Right cardiac atrium (tissue), 5 donors: ENCODE measurements at regions not wholly inside any gene's neighbourhood (a gene's known extent, or its start where the extent isn't known, plus 50 kb on each side); places are given as distances from the start of the nearest gene placed in this dataset.

Experiments
- ATAC-seq, 2 donors: fragments of 200-7000 bp; cut with Tn5 transposase; one replicate each; pipeline versions ENCODE4 v1.8.0 to v1.9.1; 2020; ENCODE audit warnings: moderate library complexity in 2 of 2, mild to moderate bottlenecking in 1 of 2
- DNase-seq, 3 donors: peaks; one replicate each; pipeline ENCODE4 v3.0.0-alpha.2; 2020
- H3K27ac ChIP-seq: one replicate; pipeline ENCODE4 v1.5.1; 2013; ENCODE audit warnings: mild to moderate bottlenecking, low read length, control low read depth, moderate library complexity
- H3K27me3 ChIP-seq: one replicate; pipeline ENCODE4 v1.6.1; 2013; ENCODE audit not compliant: control insufficient read depth, insufficient read depth
- H3K4me1 ChIP-seq: one replicate; pipeline ENCODE4 v1.6.1; 2013; ENCODE audit warnings: low read length; ENCODE audit not compliant: control insufficient read depth, insufficient read depth
- H3K4me3 ChIP-seq: one replicate; pipeline ENCODE4 v1.5.1; 2013; ENCODE audit warnings: low read length, control low read depth
- H3K9me3 ChIP-seq: one replicate; pipeline ENCODE4 v1.6.1; 2013; ENCODE audit warnings: low read length; ENCODE audit not compliant: control insufficient read depth
- WGBS: extraction: QIAGEN DNeasy Blood & Tissue Kit; methylation state at CpG from one replicate; pipeline ENCODE4 v1.1.7; 2013; 5-methylcytosine and 5-hydroxymethylcytosine counted together
- intact Hi-C, 4 donors: fragments of 100-400 bp; cut with DNase I; formaldehyde crosslinking; loops; one replicate each; pipeline versions ENCODE4 v1.11.0 to v1.14.0; 2022 to 2023
- donor health status: healthy with polysubstance abuse.
- donor health status: DM: no; HTN: yes; CAD: no.
- donor health status: DM: no; HTN: no; CAD: no.
- donor health status: DM: no; HTN: yes; CAD: no; lungs with severe emphysema.
- donor health status: DM: yes; HTN: yes; CAD: no.

GRCh38 chr2:22273853-22274252 lies 1111.1 kb upstream of the KLHL29 start:
- 64% methylated on average over 1 of the region's 1 CpG for WGBS

GRCh38 chr2:22274661-22275060 lies 1110.3 kb upstream of the KLHL29 start:
- intact Hi-C loops = no loop called here
- H3K4me1 ChIP-seq = no peaks in the 10 kb centered on the region
- H3K27me3 ChIP-seq = no peaks in the 10 kb centered on the region
- DNase-seq (no peak), ATAC-seq (no peak)
- H3K27ac ChIP-seq = no peak overlapping the region
- no peaks in the 10 kb centered on the region for H3K9me3 ChIP-seq
- 68% methylated on average over 3 of the region's 3 CpGs for WGBS
- H3K4me3 ChIP-seq = no peak overlapping the region

More at GRCh38 chr2:22273853-22274252, 1111.1 kb upstream of the KLHL29 start:
- H3K27ac ChIP-seq = no peak overlapping the region
- ATAC-seq (no peak), DNase-seq (no peak)
- intact Hi-C loops = no loop called here
- no peaks in the 10 kb centered on the region for H3K4me1 ChIP-seq
- no peak overlapping the region for H3K4me3 ChIP-seq
- H3K27me3 ChIP-seq = no peaks in the 10 kb centered on the region
- no peaks in the 10 kb centered on the region for H3K9me3 ChIP-seq

DNA sequence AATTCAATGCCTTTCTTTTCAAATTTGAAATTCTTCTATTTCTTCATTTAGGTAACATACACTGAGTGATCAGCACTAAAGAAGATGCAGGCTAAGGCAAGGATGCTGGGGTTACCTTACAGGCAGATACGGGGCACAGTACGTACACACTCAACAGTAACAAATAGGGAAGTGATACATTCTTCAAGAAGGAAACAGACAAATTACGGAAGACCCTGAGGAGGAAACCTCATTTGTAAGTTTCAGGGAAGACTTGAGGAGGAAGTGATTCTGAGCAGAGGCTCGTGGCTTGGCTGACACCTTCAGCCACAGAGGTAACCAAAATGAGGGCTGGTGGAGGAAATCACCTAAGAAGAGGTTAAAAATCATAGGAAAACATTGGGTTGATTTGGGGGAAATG lies 1108.3 kb upstream of the KLHL29 start:
- intact Hi-C loops = no loop called here
- 67% methylated on average over 4 of the region's 4 CpGs for WGBS
- Histone ChIP-seq H3K27ac (no peak overlapping the region), H3K4me1 (peaks cover 3% of the 10 kb centered on the region), H3K27me3 (no peaks in the 10 kb centered on the region), H3K9me3 (no peaks in the 10 kb centered on the region), H3K4me3 (no peak overlapping the region)
- DNase-seq = no peak
- no peak for ATAC-seq

- Histone ChIP-seq H3K27me3 (no peaks in the 10 kb centered on the region), H3K4me3 (no peak overlapping the region), H3K9me3 (no peaks in the 10 kb centered on the region), H3K4me1 (peaks cover 3% of the 10 kb centered on the region), H3K27ac (no peak overlapping the region)
- DNase-seq (no peak), ATAC-seq (no peak)
- intact Hi-C loops = no loop called here
Observed at GRCh38 chr2:22279541-22279940, 1105.4 kb upstream of the KLHL29 start.

DNA sequence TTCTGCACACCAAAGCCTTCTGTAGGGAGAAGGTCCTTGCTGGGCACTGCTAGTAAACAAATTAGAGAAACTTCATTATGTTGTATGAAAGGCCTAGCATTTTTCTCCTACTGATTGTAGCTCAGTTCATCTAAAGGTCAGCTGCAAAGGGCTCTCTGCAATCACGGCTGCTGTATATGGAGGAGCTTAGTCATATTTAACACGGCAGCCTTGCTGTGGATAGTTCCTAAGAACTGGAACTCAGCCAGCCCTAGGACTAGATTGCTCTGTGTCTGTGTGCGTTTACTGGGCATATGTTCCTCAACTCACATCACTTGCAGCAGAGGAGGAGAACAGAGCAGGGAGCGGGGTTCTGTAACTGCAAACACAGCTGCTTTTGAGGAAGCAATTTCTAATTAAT lies 1103.9 kb upstream of the KLHL29 start:
- WGBS = 25% methylated on average over 4 of the region's 4 CpGs
- Histone ChIP-seq H3K27me3 (no peaks in the 10 kb centered on the region), H3K4me1 (peaks cover 3% of the 10 kb centered on the region), H3K4me3 (no peak overlapping the region), H3K27ac (no peak overlapping the region), H3K9me3 (no peaks in the 10 kb centered on the region)
- ATAC-seq (peak; percentile 80 to 89), DNase-seq (no peak)
- intact Hi-C loops = no loop called here

DNA sequence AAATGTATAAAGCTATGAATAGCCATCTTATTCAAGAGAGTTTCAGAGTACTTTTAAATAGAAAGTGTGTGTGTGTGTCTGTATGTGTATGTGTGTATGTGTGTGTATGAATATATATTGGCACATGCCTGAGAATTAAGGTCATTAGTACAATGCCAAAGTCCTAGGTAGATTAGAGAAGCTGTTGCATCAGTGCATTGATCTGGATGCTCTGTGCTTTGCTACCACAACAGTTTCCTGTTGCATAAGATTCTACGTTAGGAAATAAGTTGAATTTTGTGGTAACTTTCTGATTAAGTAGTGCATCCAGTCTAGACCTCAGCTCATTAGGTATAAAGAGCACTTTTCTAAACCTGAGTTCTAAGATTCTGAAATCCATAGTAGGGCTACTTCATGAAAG lies 1102.8 kb upstream of the KLHL29 start:
- intact Hi-C loops = no loop called here

GRCh38 chr2:22282916-22283315 lies 1102.1 kb upstream of the KLHL29 start:
- H3K27me3 ChIP-seq = no peaks in the 10 kb centered on the region
- no peaks in the 10 kb centered on the region for H3K9me3 ChIP-seq
- peak in 1 of 3 donors; percentile 10 for DNase-seq
- intact Hi-C loops = no loop called here
- H3K4me1 ChIP-seq = peaks cover 3% of the 10 kb centered on the region
- no peak overlapping the region for H3K4me3 ChIP-seq
- ATAC-seq = peak; percentile 57 to 64
- 59% methylated on average over 6 of the region's 6 CpGs for WGBS
- H3K27ac ChIP-seq = no peak overlapping the region

More for the DNA sequence above, 1102.8 kb upstream of the KLHL29 start:
- H3K4me3 ChIP-seq = no peak overlapping the region
- ATAC-seq = no peak
- no peak for DNase-seq
- H3K27ac ChIP-seq = no peak overlapping the region
- H3K4me1 ChIP-seq = peaks cover 3% of the 10 kb centered on the region
- WGBS = 48% methylated on average over 1 of the region's 1 CpG
- no peaks in the 10 kb centered on the region for H3K9me3 ChIP-seq
- no peaks in the 10 kb centered on the region for H3K27me3 ChIP-seq

DNA sequence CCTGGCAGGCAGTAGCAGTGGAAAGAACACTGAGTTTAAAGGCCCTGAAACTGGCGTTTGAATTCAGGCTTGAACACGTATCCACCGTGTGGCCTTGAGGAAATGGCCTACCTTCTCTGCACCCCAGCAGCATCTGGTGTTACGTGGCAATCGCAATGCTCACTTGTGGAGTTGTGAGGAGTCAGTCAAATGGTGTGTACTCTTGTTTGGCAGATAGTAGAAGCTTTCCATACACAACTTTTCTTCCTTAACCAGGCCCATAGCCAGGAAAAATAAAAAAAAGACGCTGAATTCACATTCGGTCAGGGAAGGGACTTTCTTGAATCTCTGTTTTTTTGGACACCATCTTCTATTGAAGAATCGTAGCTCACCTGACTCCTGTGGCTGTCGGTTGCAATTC lies 1101.5 kb upstream of the KLHL29 start:
- intact Hi-C loops = no loop called here
- 74% methylated on average over 9 of the region's 9 CpGs for WGBS
- H3K27ac ChIP-seq = no peak overlapping the region

DNA sequence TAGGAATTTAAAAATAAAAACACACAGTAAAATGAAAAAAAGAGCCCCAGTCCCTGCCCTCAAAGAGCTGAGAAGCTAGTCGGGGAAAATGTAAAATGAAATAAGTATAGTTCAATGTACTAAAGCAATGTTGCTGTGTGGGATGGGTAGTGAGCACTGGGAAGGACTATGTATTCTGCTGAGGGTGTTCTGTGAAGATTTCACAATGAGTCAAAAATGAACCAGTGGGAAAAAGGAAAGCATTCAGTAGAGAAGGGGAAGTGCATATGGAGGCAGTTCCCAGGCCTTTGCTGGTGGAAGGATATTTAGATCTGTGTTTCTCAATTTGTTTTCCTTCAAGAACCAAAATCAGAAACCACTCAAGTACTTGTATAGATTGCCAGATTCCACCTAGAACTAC lies 1094.7 kb upstream of the KLHL29 start:
- 87% methylated on average over 1 of the region's 1 CpG for WGBS
- Histone ChIP-seq H3K4me3 (no peak overlapping the region), H3K4me1 (no peaks in the 10 kb centered on the region), H3K27me3 (no peaks in the 10 kb centered on the region), H3K9me3 (no peaks in the 10 kb centered on the region), H3K27ac (no peak overlapping the region)
- intact Hi-C loops = no loop called here
- ATAC-seq (no peak), DNase-seq (no peak)

More for the DNA sequence above, 1101.5 kb upstream of the KLHL29 start:
- H3K27me3 ChIP-seq = no peaks in the 10 kb centered on the region
- DNase-seq = no peak
- H3K9me3 ChIP-seq = no peaks in the 10 kb centered on the region
- no peak for ATAC-seq
- H3K4me1 ChIP-seq = peaks cover 3% of the 10 kb centered on the region
- H3K4me3 ChIP-seq = no peak overlapping the region

DNA sequence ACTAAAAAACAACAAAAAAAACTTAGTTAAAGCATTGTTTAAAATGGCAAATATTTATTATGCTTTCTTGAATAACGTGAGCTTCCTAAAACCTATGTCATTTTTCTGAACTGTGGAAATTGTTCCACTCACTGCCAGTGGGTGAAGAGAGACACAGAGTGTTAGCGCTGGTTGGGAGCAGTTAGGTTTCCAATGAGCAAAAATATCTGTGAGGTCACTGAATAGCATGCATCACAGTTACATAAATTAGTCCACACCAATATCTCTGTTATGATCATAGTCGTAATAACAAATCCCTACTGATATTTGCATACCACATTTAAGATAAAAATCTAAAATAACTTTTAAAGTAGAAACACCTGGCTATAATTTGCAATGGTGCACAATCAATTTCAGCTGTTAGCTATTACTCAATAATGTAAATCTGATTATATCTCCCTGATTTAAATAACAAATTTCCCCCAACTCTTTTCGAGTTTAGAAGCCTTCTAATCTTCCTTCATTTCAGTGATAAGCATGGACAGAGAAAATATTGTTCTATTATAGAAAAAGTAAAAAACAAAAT lies 1094.0 kb upstream of the KLHL29 start:
- DNase-seq = no peak
- WGBS = 76% methylated on average over 4 of the region's 4 CpGs
- Histone ChIP-seq H3K4me3 (no peak overlapping the region), H3K9me3 (no peaks in the 10 kb centered on the region), H3K27ac (no peak overlapping the region), H3K4me1 (no peaks in the 10 kb centered on the region), H3K27me3 (no peaks in the 10 kb centered on the region)
- ATAC-seq = no peak
- intact Hi-C loops = no loop called here

- no peaks in the 10 kb centered on the region for H3K4me1 ChIP-seq
- no peaks in the 10 kb centered on the region for H3K27me3 ChIP-seq
- intact Hi-C loops = no loop called here
- no peaks in the 10 kb centered on the region for H3K9me3 ChIP-seq
- H3K27ac ChIP-seq = no peak overlapping the region
- DNase-seq (no peak), ATAC-seq (no peak)
- no peak overlapping the region for H3K4me3 ChIP-seq
- WGBS = 74% methylated on average over 6 of the region's 6 CpGs
Observed at GRCh38 chr2:22301228-22301627, 1083.8 kb upstream of the KLHL29 start.

DNA sequence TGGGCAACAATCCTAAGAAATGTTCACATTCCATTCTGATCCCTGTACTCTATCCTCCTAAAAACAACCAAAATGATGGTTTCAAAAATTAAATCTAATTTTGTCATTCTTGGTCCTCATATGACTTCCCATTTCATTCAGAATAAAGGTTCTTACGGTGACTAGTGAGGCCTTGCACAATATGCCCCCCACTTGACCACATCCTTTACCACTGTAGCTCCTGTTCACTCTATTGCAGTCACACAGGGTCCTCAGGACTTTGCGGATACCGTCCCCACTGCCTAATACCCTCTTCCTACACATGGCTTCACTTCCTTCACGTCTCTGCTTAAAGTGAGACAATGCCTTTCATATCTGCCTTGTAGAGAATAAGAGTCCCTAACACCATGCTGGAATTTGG lies 1058.7 kb upstream of the KLHL29 start:
- no peaks in the 10 kb centered on the region for H3K27me3 ChIP-seq
- H3K4me3 ChIP-seq = no peak overlapping the region
- WGBS = 79% methylated on average over 4 of the region's 4 CpGs
- intact Hi-C loops = no loop called here
- H3K9me3 ChIP-seq = no peaks in the 10 kb centered on the region
- H3K4me1 ChIP-seq = no peaks in the 10 kb centered on the region
- no peak for ATAC-seq
- no peak overlapping the region for H3K27ac ChIP-seq
- DNase-seq = no peak
